ENCODE measurements at regions not wholly inside any gene's neighbourhood (a gene's known extent, or its start where the extent isn't known, plus 50 kb on each side); places are given as distances from the start of the nearest gene placed in this dataset.

DNA sequence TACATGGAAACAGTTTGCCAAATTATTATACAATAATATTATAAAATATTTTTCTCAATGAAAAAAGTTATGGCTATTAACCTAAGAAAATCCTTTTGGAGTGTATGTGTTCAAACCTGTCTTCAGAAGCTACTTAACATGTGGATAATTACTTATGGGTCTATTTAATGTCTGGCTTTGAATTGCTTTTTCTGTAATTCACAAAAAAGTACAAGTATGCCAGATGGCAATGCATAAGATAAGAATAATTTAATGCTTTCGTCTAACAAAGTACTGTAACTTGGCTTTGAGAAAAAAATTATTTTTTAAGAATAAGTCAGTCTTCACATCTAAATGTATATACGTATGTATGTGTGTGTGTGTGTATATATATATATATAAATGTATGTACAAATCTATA is 1073.0 kb downstream of the TDRD15 start:
- no peak overlapping the region for H3K18ac ChIP-seq (ENCODE audit: low read depth, low read length)
- DNase-seq: no peak
- H3K4me3 ChIP-seq (ENCODE audit: insufficient read depth, low read depth, low read length): no peak overlapping the region
- H4K8ac ChIP-seq (ENCODE audit: low read depth in 2 of 2, low read length in 2 of 2): no peak overlapping the region
- no peak overlapping the region for H2BK20ac ChIP-seq (ENCODE audit: low read depth, low read length)
- no peak overlapping the region for H2BK15ac ChIP-seq (ENCODE audit: low read depth, low read length)
- H3K4me2 ChIP-seq (ENCODE audit: low read depth, low read length): no peak overlapping the region
- dilution Hi-C loops (cut with HindIII; ENCODE audit: low sequenced_read_pairs, unreplicated experiment): no loop called here
- no peak overlapping the region for H2BK120ac ChIP-seq (ENCODE audit: low read depth, low read length)
- no peak overlapping the region for H2BK5ac ChIP-seq (ENCODE audit: low read depth, low read length, poor library complexity, severe bottlenecking)
- no peak overlapping the region for H3K14ac ChIP-seq (replicated peaks; ENCODE audit: low read depth, low read length)
- POLR2A ChIA-PET (ENCODE audit: unreplicated experiment): no interaction called here
- H3K4ac ChIP-seq (ENCODE audit: low read depth, low read length): no peak overlapping the region
- no peaks in the 10 kb centered on the region for H3K9me1 ChIP-seq (ENCODE audit: insufficient read depth, low read length)
- no peak overlapping the region for H2AFZ ChIP-seq (replicated peaks; ENCODE audit: low read length, poor library complexity)
- H2AK5ac ChIP-seq (ENCODE audit: low read depth, low read length): no peak overlapping the region
- CTCF ChIA-PET: no interaction called here
- no peak overlapping the region for H4K91ac ChIP-seq (ENCODE audit: insufficient read depth, low read depth, low read length)
- H3K56ac ChIP-seq (ENCODE audit: extremely low read depth, insufficient read depth, low read length): no peak overlapping the region
- ATAC-seq (ENCODE audit: low read depth): no peak
- no peak overlapping the region for H3K9ac ChIP-seq (ENCODE audit: low read depth, low read length)
- H3K4me1 ChIP-seq (ENCODE audit: control insufficient read depth, insufficient read depth, low read length): no peaks in the 10 kb centered on the region
- H4K20me1 ChIP-seq (ENCODE audit: insufficient read depth, low read length): no peaks in the 10 kb centered on the region
- intact Hi-C loops (cut with micrococcal nuclease): no loop called here
- no peak for TF ChIP-seq POLR2A (IDR thresholded peaks at IDR 0.05; ENCODE audit: low read depth, low read length)
- no peak for TF ChIP-seq CEBPB (IDR thresholded peaks at IDR 0.05; ENCODE audit: low read depth, low read length)
- TF ChIP-seq, protein P1, sequence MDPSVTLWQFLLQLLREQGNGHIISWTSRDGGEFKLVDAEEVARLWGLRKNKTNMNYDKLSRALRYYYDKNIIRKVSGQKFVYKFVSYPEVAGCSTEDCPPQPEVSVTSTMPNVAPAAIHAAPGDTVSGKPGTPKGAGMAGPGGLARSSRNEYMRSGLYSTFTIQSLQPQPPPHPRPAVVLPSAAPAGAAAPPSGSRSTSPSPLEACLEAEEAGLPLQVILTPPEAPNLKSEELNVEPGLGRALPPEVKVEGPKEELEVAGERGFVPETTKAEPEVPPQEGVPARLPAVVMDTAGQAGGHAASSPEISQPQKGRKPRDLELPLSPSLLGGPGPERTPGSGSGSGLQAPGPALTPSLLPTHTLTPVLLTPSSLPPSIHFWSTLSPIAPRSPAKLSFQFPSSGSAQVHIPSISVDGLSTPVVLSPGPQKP (IDR thresholded peaks at IDR 0.05; ENCODE audit: borderline replicate concordance, low read depth, low read length): no peak
- TF ChIP-seq BHLHE40 (IDR thresholded peaks at IDR 0.05; ENCODE audit: low read depth, low read length): no peak
- no peak for TF ChIP-seq MAZ (IDR thresholded peaks at IDR 0.05; ENCODE audit: borderline replicate concordance, low read depth, low read length)
- no peak for TF ChIP-seq FOS (IDR thresholded peaks at IDR 0.05; ENCODE audit: low read depth, low read length)
- TF ChIP-seq MAFK (IDR thresholded peaks at IDR 0.05; ENCODE audit: low read depth, low read length): no peak
- TF ChIP-seq RCOR1 (IDR thresholded peaks at IDR 0.05; ENCODE audit: insufficient replicate concordance, low read length): no peak
- no peak for TF ChIP-seq MXI1 (IDR thresholded peaks at IDR 0.05; ENCODE audit: borderline replicate concordance, low read depth, low read length)
- no peak for TF ChIP-seq CHD1 (IDR thresholded peaks at IDR 0.05; ENCODE audit: low read depth, low read length)
- TF ChIP-seq, protein P2, sequence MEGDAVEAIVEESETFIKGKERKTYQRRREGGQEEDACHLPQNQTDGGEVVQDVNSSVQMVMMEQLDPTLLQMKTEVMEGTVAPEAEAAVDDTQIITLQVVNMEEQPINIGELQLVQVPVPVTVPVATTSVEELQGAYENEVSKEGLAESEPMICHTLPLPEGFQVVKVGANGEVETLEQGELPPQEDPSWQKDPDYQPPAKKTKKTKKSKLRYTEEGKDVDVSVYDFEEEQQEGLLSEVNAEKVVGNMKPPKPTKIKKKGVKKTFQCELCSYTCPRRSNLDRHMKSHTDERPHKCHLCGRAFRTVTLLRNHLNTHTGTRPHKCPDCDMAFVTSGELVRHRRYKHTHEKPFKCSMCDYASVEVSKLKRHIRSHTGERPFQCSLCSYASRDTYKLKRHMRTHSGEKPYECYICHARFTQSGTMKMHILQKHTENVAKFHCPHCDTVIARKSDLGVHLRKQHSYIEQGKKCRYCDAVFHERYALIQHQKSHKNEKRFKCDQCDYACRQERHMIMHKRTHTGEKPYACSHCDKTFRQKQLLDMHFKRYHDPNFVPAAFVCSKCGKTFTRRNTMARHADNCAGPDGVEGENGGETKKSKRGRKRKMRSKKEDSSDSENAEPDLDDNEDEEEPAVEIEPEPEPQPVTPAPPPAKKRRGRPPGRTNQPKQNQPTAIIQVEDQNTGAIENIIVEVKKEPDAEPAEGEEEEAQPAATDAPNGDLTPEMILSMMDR (conservative IDR thresholded peaks at IDR 0.05; ENCODE audit: low read depth, low read length): no peak
- no peak overlapping the region for H2AK9ac ChIP-seq (replicated peaks; ENCODE audit: low read depth, low read length, poor library complexity)
- no peaks in the 10 kb centered on the region for H3K36me3 ChIP-seq (ENCODE audit: control insufficient read depth, insufficient read depth, low read length)
- no peak overlapping the region for H3K27ac ChIP-seq (ENCODE audit: insufficient read depth, low read length)
- no peaks in the 10 kb centered on the region for H3K9me3 ChIP-seq (ENCODE audit: control insufficient read depth, insufficient read depth, low read length)
- H4K5ac ChIP-seq (ENCODE audit: low read depth, low read length): no peak overlapping the region
- in situ Hi-C loops (cut with MboI; ENCODE audit: low sequenced_read_pairs): no loop called here
- no peaks in the 10 kb centered on the region for H3K27me3 ChIP-seq (ENCODE audit: control insufficient read depth, insufficient read depth, low read length)
- WGBS, 2 experiments (ENCODE audit: extremely low coverage in 2 of 2, insufficient read length in 1 of 2): no CpG with 5 or more reads among the region's 2 CpGs
- no peaks in the 10 kb centered on the region for H3K79me1 ChIP-seq (ENCODE audit: low read depth in 1 of 2, low read length in 2 of 2)
- BruUV-seq (replicated peaks): no TSS peak
- H3K23ac ChIP-seq (ENCODE audit: low read depth, low read length): no peak overlapping the region

Measured in IMR-90 (cell line).